GM19035 (cell line): ENCODE measurements at regions not wholly inside any gene's neighbourhood (a gene's known extent, or its start where the extent isn't known, plus 50 kb on each side); places are given as distances from the start of the nearest gene placed in this dataset.
A peak's percentile ranks its signal among the peaks of the same experiment; 100 is the strongest.
"Not testable (repeated sequence)": the region's sequence is repeated elsewhere in the genome, so short reads cannot be mapped to it uniquely, and the experiment has no call there.

Experiments used
- ATAC-seq: cut with Tn5 transposase; IDR thresholded peaks from one replicate; pipeline ENCODE4 v1.9.1; 2021; ENCODE audit not compliant: unreplicated experiment

GRCh38 chr3:152768478-152768877 is 66.5 kb upstream of the P2RY1 start:
- no peak for ATAC-seq

- peak; percentile 88 for ATAC-seq
Observed at GRCh38 chr3:152769523-152769922, 65.4 kb upstream of the P2RY1 start.

GRCh38 chr3:152770296-152770695 is 64.6 kb upstream of the P2RY1 start:
- ATAC-seq, result no peak

GRCh38 chr3:152771120-152771519 is 63.8 kb upstream of the P2RY1 start:
- ATAC-seq, result no peak

GRCh38 chr3:152772674-152773225 is 62.2 kb upstream of the P2RY1 start:
- ATAC-seq, result no peak

- no peak for ATAC-seq
Observed at GRCh38 chr3:152773633-152774032, 61.3 kb upstream of the P2RY1 start.

GRCh38 chr3:152774230-152774629 is 60.7 kb upstream of the P2RY1 start:
- not testable (repeated sequence) for ATAC-seq

GRCh38 chr3:152778022-152778421 is 56.9 kb upstream of the P2RY1 start:
- no peak for ATAC-seq

GRCh38 chr3:152779653-152780052 is 55.3 kb upstream of the P2RY1 start:
- ATAC-seq, result no peak

GRCh38 chr3:152780553-152780952 is 54.4 kb upstream of the P2RY1 start:
- no peak for ATAC-seq

- no peak for ATAC-seq
Observed at GRCh38 chr3:152785051-152785450, 49.9 kb upstream of the P2RY1 start.
